SK-N-SH treated with all-trans-retinoic acid at 6 μM for 48 hours (cell line): ENCODE measurements at regions not wholly inside any gene's neighbourhood (a gene's known extent, or its start where the extent isn't known, plus 50 kb on each side); places are given as distances from the start of the nearest gene placed in this dataset.

Experiments
- ATAC-seq: fragments of 200-7000 bp; cut with Tn5 transposase; 3 replicates; pipeline ENCODE4 v1.9.1; 2020; ENCODE audit warnings: mild to moderate bottlenecking, moderate library complexity
- ARNTL ChIP-seq: fragments of 450-650 bp; formaldehyde crosslinking; IDR thresholded peaks from 2 replicates; pipeline ENCODE4 v1.5.0; 2020; ENCODE audit warnings: low read depth, mild to moderate bottlenecking, moderate library complexity, borderline replicate concordance
- BACH2 ChIP-seq: fragments of 250-450 bp; sonication (Bioruptor Pico); IDR thresholded peaks from 2 replicates; pipeline ENCODE4 v1.9.0; 2021; ENCODE audit warnings: mild to moderate bottlenecking, borderline replicate concordance
- CSDC2 ChIP-seq: fragments of 250-450 bp; sonication (Bioruptor Pico); IDR thresholded peaks from 2 replicates; pipeline ENCODE4 v1.5.0; 2020; ENCODE audit warnings: mild to moderate bottlenecking, moderate library complexity
- ESRRG ChIP-seq: fragments of 250-450 bp; sonication (Bioruptor Pico); IDR thresholded peaks from 2 replicates; pipeline ENCODE4 v1.6.1; 2021; ENCODE audit warnings: mild to moderate bottlenecking
- GLIS3 ChIP-seq: fragments of 250-450 bp; sonication (Bioruptor Pico); IDR thresholded peaks from 2 replicates; pipeline ENCODE4 v1.5.0; 2020; ENCODE audit warnings: mild to moderate bottlenecking, moderate library complexity
- ISL1 ChIP-seq: fragments of 250-450 bp; sonication (Bioruptor Pico); IDR thresholded peaks from 2 replicates; pipeline ENCODE4 v2.1.2; 2022; ENCODE audit warnings: mild to moderate bottlenecking, moderate library complexity
- OSR1 ChIP-seq: fragments of 250-450 bp; sonication (Bioruptor Pico); IDR thresholded peaks from 2 replicates; pipeline ENCODE4 v1.8.0; 2022; ENCODE audit warnings: moderate library complexity, mild to moderate bottlenecking, inconsistent platforms
- PPARA ChIP-seq: fragments of 250-450 bp; sonication (Bioruptor Pico); IDR thresholded peaks from 2 replicates; pipeline ENCODE4 v1.5.0; 2020; ENCODE audit warnings: mild to moderate bottlenecking, borderline replicate concordance
- RARB ChIP-seq: fragments of 250-450 bp; sonication (Bioruptor Pico); IDR thresholded peaks from 2 replicates; pipeline ENCODE4 v1.8.0; 2021; ENCODE audit warnings: mild to moderate bottlenecking, moderate library complexity
- SNAI2 ChIP-seq: fragments of 250-450 bp; sonication (Bioruptor Pico); IDR thresholded peaks from 2 replicates; pipeline ENCODE4 v1.5.0; 2020; ENCODE audit warnings: mild to moderate bottlenecking, moderate library complexity
- TOX ChIP-seq: fragments of 250-450 bp; sonication (Bioruptor Pico); IDR thresholded peaks from 2 replicates; pipeline ENCODE4 v1.8.0; 2021; ENCODE audit warnings: mild to moderate bottlenecking, moderate library complexity, borderline replicate concordance
- ZC3H10 ChIP-seq: fragments of 250-450 bp; sonication (Bioruptor Pico); IDR thresholded peaks from 2 replicates; pipeline ENCODE4 v1.5.1; 2021; ENCODE audit warnings: mild to moderate bottlenecking, moderate library complexity
- ZFP3 ChIP-seq: fragments of 250-450 bp; sonication (Bioruptor Pico); IDR thresholded peaks from 2 replicates; pipeline ENCODE4 v1.5.0; 2020; ENCODE audit warnings: mild to moderate bottlenecking, moderate library complexity
- ZFP30 ChIP-seq: fragments of 450-650 bp; formaldehyde crosslinking; IDR thresholded peaks from 2 replicates; pipeline ENCODE4 v1.5.0; 2022; ENCODE audit warnings: mild to moderate bottlenecking, moderate library complexity
- ZNF565 ChIP-seq: fragments of 450-650 bp; formaldehyde crosslinking; conservative IDR thresholded peaks from 2 replicates; pipeline ENCODE4 v1.5.0; 2020; ENCODE audit warnings: low read depth, mild to moderate bottlenecking, moderate library complexity
- ZNF70 ChIP-seq: fragments of 450-650 bp; formaldehyde crosslinking; IDR thresholded peaks from 2 replicates; pipeline ENCODE4 v1.5.0; 2020; ENCODE audit warnings: mild to moderate bottlenecking, moderate library complexity
- ZNF8 ChIP-seq: fragments of 450-650 bp; formaldehyde crosslinking; IDR thresholded peaks from 2 replicates; pipeline ENCODE4 v1.5.0; 2020; ENCODE audit warnings: mild to moderate bottlenecking, moderate library complexity
- TF ChIP-seq, protein P1 (sequence below): fragments of 250-450 bp; sonication (Bioruptor Pico); IDR thresholded peaks from 2 replicates; pipeline ENCODE4 v1.5.1; 2020; ENCODE audit warnings: low read depth, mild to moderate bottlenecking, moderate library complexity
- TF ChIP-seq, protein P2 (sequence below): fragments of 250-450 bp; sonication (Bioruptor Pico); IDR thresholded peaks from 2 replicates; pipeline ENCODE4 v1.5.1; 2021; ENCODE audit warnings: mild to moderate bottlenecking, moderate library complexity
- TF ChIP-seq, protein P3 (sequence below): fragments of 250-450 bp; sonication (Bioruptor Pico); IDR thresholded peaks from 2 replicates; pipeline ENCODE4 v1.8.0; 2021; ENCODE audit warnings: low read depth, mild to moderate bottlenecking, moderate library complexity, borderline replicate concordance
- TF ChIP-seq, protein P4 (sequence below): fragments of 250-450 bp; sonication (Bioruptor Pico); IDR thresholded peaks from 2 replicates; pipeline ENCODE4 v1.5.0; 2020; ENCODE audit warnings: mild to moderate bottlenecking, moderate library complexity

GRCh38 chr2:171625006-171625405, 62.3 kb upstream of the DYNC1I2 start:
- TF ChIP-seq ZFP30 (no peak), ZFP3 (CRISPR knock-in tag) (no peak), GLIS3 (CRISPR knock-in tag) (no peak), ISL1 (CRISPR knock-in tag) (no peak), ESRRG (CRISPR knock-in tag) (no peak), ZNF70 (CRISPR knock-in tag) (no peak), TOX (CRISPR knock-in tag) (no peak), CSDC2 (CRISPR knock-in tag) (no peak), ZC3H10 (CRISPR knock-in tag) (no peak), OSR1 (CRISPR knock-in tag) (no peak), BACH2 (CRISPR knock-in tag) (no peak), SNAI2 (no peak), ARNTL (CRISPR knock-in tag) (no peak), ZNF8 (CRISPR knock-in tag) (no peak), RARB (CRISPR knock-in tag) (no peak), ZNF565 (CRISPR knock-in tag) (no peak)
- TF ChIP-seq, protein P1, sequence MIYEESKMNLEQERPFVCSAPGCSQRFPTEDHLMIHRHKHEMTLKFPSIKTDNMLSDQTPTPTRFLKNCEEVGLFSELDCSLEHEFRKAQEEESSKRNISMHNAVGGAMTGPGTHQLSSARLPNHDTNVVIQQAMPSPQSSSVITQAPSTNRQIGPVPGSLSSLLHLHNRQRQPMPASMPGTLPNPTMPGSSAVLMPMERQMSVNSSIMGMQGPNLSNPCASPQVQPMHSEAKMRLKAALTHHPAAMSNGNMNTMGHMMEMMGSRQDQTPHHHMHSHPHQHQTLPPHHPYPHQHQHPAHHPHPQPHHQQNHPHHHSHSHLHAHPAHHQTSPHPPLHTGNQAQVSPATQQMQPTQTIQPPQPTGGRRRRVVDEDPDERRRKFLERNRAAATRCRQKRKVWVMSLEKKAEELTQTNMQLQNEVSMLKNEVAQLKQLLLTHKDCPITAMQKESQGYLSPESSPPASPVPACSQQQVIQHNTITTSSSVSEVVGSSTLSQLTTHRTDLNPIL (CRISPR knock-in tag): no peak
- TF ChIP-seq, protein P2, sequence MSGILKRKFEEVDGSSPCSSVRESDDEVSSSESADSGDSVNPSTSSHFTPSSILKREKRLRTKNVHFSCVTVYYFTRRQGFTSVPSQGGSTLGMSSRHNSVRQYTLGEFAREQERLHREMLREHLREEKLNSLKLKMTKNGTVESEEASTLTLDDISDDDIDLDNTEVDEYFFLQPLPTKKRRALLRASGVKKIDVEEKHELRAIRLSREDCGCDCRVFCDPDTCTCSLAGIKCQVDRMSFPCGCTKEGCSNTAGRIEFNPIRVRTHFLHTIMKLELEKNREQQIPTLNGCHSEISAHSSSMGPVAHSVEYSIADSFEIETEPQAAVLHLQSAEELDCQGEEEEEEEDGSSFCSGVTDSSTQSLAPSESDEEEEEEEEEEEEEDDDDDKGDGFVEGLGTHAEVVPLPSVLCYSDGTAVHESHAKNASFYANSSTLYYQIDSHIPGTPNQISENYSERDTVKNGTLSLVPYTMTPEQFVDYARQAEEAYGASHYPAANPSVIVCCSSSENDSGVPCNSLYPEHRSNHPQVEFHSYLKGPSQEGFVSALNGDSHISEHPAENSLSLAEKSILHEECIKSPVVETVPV (CRISPR knock-in tag): no peak
- TF ChIP-seq, protein P3, sequence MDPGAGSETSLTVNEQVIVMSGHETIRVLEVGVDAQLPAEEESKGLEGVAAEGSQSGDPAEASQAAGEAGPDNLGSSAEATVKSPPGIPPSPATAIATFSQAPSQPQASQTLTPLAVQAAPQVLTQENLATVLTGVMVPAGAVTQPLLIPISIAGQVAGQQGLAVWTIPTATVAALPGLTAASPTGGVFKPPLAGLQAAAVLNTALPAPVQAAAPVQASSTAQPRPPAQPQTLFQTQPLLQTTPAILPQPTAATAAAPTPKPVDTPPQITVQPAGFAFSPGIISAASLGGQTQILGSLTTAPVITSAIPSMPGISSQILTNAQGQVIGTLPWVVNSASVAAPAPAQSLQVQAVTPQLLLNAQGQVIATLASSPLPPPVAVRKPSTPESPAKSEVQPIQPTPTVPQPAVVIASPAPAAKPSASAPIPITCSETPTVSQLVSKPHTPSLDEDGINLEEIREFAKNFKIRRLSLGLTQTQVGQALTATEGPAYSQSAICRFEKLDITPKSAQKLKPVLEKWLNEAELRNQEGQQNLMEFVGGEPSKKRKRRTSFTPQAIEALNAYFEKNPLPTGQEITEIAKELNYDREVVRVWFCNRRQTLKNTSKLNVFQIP (CRISPR knock-in tag): no peak
- no peak for ATAC-seq

DNA sequence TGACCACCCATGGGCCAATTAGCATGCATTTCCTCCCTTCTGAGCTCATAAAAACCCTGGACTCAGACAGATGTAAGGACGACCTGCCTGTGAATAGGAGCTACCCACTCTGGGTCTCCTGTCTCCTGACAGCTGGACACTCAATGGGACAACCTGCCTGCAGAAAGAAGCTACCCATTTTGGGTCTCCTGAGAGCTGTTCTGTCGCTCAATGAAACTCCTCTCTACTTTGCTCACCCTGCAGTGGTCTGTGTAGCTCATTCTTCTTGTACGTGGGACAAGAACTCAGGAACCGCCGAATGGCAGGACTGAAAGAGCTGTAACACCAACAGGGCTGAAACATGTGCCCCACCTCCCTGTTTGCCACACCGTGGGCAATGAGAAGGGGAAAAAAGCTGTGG, 60.3 kb upstream of the DYNC1I2 start:
- TF ChIP-seq OSR1 (CRISPR knock-in tag) (no peak), CSDC2 (CRISPR knock-in tag) (no peak), SNAI2 (no peak), GLIS3 (CRISPR knock-in tag) (no peak), ZFP3 (CRISPR knock-in tag) (no peak)
- ATAC-seq: no peak

DNA sequence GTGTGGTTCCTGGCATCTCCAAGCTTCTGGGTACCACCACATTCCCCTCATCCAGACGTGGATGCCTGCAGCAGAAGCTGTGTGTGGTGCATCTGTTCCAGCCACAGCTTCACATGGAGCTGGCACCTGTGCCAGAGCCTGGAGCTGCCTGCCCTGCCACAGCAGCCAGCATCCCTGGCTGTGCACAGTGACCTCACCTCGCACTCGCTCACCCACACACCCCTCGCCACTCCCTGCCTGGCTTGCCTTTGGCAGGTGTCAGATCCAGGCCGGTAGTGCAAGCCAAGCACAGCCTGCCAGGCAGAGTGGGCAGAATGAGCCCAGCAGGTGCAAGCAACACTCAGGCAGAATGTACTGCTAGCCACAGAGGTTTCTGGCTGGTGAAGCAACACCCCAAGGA, 59.9 kb upstream of the DYNC1I2 start:
- no peak for ATAC-seq
- TF ChIP-seq ZFP30 (no peak), ZNF565 (CRISPR knock-in tag) (no peak), TOX (CRISPR knock-in tag) (no peak), ZNF70 (CRISPR knock-in tag) (no peak), CSDC2 (CRISPR knock-in tag) (no peak), BACH2 (CRISPR knock-in tag) (no peak), GLIS3 (CRISPR knock-in tag) (no peak), ZC3H10 (CRISPR knock-in tag) (no peak), PPARA (CRISPR knock-in tag) (no peak), RARB (CRISPR knock-in tag) (no peak), ISL1 (CRISPR knock-in tag) (no peak)
- TF ChIP-seq, protein P4, sequence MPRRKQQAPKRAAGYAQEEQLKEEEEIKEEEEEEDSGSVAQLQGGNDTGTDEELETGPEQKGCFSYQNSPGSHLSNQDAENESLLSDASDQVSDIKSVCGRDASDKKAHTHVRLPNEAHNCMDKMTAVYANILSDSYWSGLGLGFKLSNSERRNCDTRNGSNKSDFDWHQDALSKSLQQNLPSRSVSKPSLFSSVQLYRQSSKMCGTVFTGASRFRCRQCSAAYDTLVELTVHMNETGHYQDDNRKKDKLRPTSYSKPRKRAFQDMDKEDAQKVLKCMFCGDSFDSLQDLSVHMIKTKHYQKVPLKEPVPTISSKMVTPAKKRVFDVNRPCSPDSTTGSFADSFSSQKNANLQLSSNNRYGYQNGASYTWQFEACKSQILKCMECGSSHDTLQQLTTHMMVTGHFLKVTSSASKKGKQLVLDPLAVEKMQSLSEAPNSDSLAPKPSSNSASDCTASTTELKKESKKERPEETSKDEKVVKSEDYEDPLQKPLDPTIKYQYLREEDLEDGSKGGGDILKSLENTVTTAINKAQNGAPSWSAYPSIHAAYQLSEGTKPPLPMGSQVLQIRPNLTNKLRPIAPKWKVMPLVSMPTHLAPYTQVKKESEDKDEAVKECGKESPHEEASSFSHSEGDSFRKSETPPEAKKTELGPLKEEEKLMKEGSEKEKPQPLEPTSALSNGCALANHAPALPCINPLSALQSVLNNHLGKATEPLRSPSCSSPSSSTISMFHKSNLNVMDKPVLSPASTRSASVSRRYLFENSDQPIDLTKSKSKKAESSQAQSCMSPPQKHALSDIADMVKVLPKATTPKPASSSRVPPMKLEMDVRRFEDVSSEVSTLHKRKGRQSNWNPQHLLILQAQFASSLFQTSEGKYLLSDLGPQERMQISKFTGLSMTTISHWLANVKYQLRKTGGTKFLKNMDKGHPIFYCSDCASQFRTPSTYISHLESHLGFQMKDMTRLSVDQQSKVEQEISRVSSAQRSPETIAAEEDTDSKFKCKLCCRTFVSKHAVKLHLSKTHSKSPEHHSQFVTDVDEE (CRISPR knock-in tag): no peak
- TF ChIP-seq, protein P2 (CRISPR knock-in tag): no peak
- TF ChIP-seq, protein P1 (CRISPR knock-in tag): no peak
- TF ChIP-seq, all 23 proteins: peak for 0
